ENCODE measurements at regions not wholly inside any gene's neighbourhood (a gene's known extent, or its start where the extent isn't known, plus 50 kb on each side); places are given as distances from the start of the nearest gene placed in this dataset.
"Not testable (repeated sequence)": the region's sequence is repeated elsewhere in the genome, so short reads cannot be mapped to it uniquely, and the experiment has no call there.

- intact Hi-C loops (cut with DNase I); ATAC-seq: not testable (repeated sequence)
- DNase-seq (ENCODE audit: missing footprints), result peak; percentile 48
Measured at GRCh38 chr21:9572782-9573181, 948.6 kb upstream of the TPTE start.

GRCh38 chr21:9573528-9573927 is 947.9 kb upstream of the TPTE start:
- ATAC-seq; intact Hi-C loops (cut with DNase I); DNase-seq (ENCODE audit: missing footprints): not testable (repeated sequence)

GRCh38 chr21:9579275-9579674 is 942.1 kb upstream of the TPTE start:
- DNase-seq (ENCODE audit: missing footprints); ATAC-seq; intact Hi-C loops (cut with DNase I): not testable (repeated sequence)

GRCh38 chr21:9587941-9588340 is 933.4 kb upstream of the TPTE start:
- intact Hi-C loops (cut with DNase I); ATAC-seq: not testable (repeated sequence)
- peak; percentile 63 for DNase-seq (ENCODE audit: missing footprints)

GRCh38 chr21:9592591-9592990 is 928.8 kb upstream of the TPTE start:
- intact Hi-C loops (cut with DNase I); DNase-seq (ENCODE audit: missing footprints); ATAC-seq: not testable (repeated sequence)

GRCh38 chr21:9593646-9594045 is 927.7 kb upstream of the TPTE start:
- ATAC-seq; DNase-seq (ENCODE audit: missing footprints); intact Hi-C loops (cut with DNase I): not testable (repeated sequence)

- ATAC-seq; DNase-seq (ENCODE audit: missing footprints); intact Hi-C loops (cut with DNase I): not testable (repeated sequence)
Measured at GRCh38 chr21:9614011-9614410, 907.4 kb upstream of the TPTE start.

- DNase-seq (ENCODE audit: missing footprints); intact Hi-C loops (cut with DNase I): not testable (repeated sequence)
- ATAC-seq, result peak; percentile 62
Measured at GRCh38 chr21:9621121-9621793, 900.1 kb upstream of the TPTE start.

- DNase-seq (ENCODE audit: missing footprints); intact Hi-C loops (cut with DNase I); ATAC-seq: not testable (repeated sequence)
Measured at GRCh38 chr21:9628051-9628450, 893.3 kb upstream of the TPTE start.

GRCh38 chr21:9647409-9647808 is 874.0 kb upstream of the TPTE start:
- DNase-seq (ENCODE audit: missing footprints); intact Hi-C loops (cut with DNase I); ATAC-seq: not testable (repeated sequence)

GRCh38 chr21:9648331-9648730 is 873.1 kb upstream of the TPTE start:
- DNase-seq (ENCODE audit: missing footprints); intact Hi-C loops (cut with DNase I); ATAC-seq: not testable (repeated sequence)

GRCh38 chr21:9648947-9649720 is 872.2 kb upstream of the TPTE start:
- DNase-seq (ENCODE audit: missing footprints); intact Hi-C loops (cut with DNase I); ATAC-seq: not testable (repeated sequence)

- DNase-seq (ENCODE audit: missing footprints); intact Hi-C loops (cut with DNase I); ATAC-seq: not testable (repeated sequence)
Measured at GRCh38 chr21:9652819-9653218, 868.6 kb upstream of the TPTE start.

- ATAC-seq; intact Hi-C loops (cut with DNase I): not testable (repeated sequence)
Measured at GRCh38 chr21:9655221-9655620, 866.2 kb upstream of the TPTE start.

GRCh38 chr21:9656455-9656854 is 864.9 kb upstream of the TPTE start:
- peak; percentile 41 for ATAC-seq
- DNase-seq (ENCODE audit: missing footprints); intact Hi-C loops (cut with DNase I): not testable (repeated sequence)

More at GRCh38 chr21:9655221-9655620, 866.2 kb upstream of the TPTE start:
- DNase-seq (ENCODE audit: missing footprints), result not testable (repeated sequence)

- intact Hi-C loops (cut with DNase I); DNase-seq (ENCODE audit: missing footprints): not testable (repeated sequence)
- ATAC-seq, result peak; percentile 32
Measured at GRCh38 chr21:9657779-9658178, 863.6 kb upstream of the TPTE start.

GRCh38 chr21:9659877-9660276 is 861.5 kb upstream of the TPTE start:
- not testable (repeated sequence) for ATAC-seq; DNase-seq (ENCODE audit: missing footprints)

GRCh38 chr21:9663914-9664729 is 857.3 kb upstream of the TPTE start:
- intact Hi-C loops (cut with DNase I); DNase-seq (ENCODE audit: missing footprints); ATAC-seq: not testable (repeated sequence)

More at GRCh38 chr21:9659877-9660276, 861.5 kb upstream of the TPTE start:
- intact Hi-C loops (cut with DNase I), result not testable (repeated sequence)

GRCh38 chr21:9675811-9676210 is 845.6 kb upstream of the TPTE start:
- DNase-seq (ENCODE audit: missing footprints); intact Hi-C loops (cut with DNase I); ATAC-seq: not testable (repeated sequence)
